Breast epithelium (tissue), 4 donors: ENCODE measurements at regions not wholly inside any gene's neighbourhood (a gene's known extent, or its start where the extent isn't known, plus 50 kb on each side); places are given as distances from the start of the nearest gene placed in this dataset.

ENCODE experiments used
- DNase-seq, 2 donors: peaks; one replicate each; pipeline ENCODE4 v3.0.0-alpha.2; 2019; ENCODE audit warnings: low spot score in 2 of 2
- H3K27ac ChIP-seq, 2 donors: fragments of 200-600 bp; sonication (generic) in 1 of 2; one replicate each; pipeline ENCODE4 v1.5.1; 2016 to 2019; ENCODE audit warnings: mild to moderate bottlenecking in 1 of 2
- H3K27me3 ChIP-seq, 2 donors: fragments of 200-600 bp; sonication (generic) in 1 of 2; one replicate each; pipeline versions ENCODE4 v1.5.1 to v1.6.0; 2017 to 2019; ENCODE audit warnings: control low read depth in 1 of 2, mild to moderate bottlenecking in 1 of 2
- H3K36me3 ChIP-seq: fragments of 200-600 bp; one replicate; pipeline ENCODE4 v1.5.1; 2019
- H3K4me1 ChIP-seq, 2 donors: fragments of 200-600 bp; sonication (generic); one replicate each; pipeline ENCODE4 v1.5.1; 2016 to 2019; ENCODE audit warnings: control low read depth in 1 of 2
- H3K4me3 ChIP-seq, 3 donors: fragments of 200-600 bp; sonication (generic); 1 replicate in 2 of 3; 2 replicates in 1 of 3; pipeline ENCODE4 v1.5.1; 2016 to 2019; ENCODE audit warnings: mild to moderate bottlenecking in 3 of 3, moderate library complexity in 2 of 3
- H3K9me3 ChIP-seq, 2 donors: fragments of 200-600 bp; sonication (generic) in 1 of 2; one replicate each; pipeline ENCODE4 v1.5.1; 2016 to 2019; ENCODE audit warnings: control low read depth in 1 of 2
- CTCF ChIP-seq, 3 donors: fragments of 450-650 bp; IDR thresholded peaks; one replicate each; pipeline ENCODE4 v1.5.1; 2016 to 2017; ENCODE audit warnings: antibody characterized with exemption in 3 of 3, mild to moderate bottlenecking in 3 of 3, moderate library complexity in 3 of 3
- POLR2A ChIP-seq: fragments of 450-650 bp; IDR thresholded peaks from one replicate; pipeline ENCODE4 v1.6.1; 2016; ENCODE audit warnings: antibody characterized with exemption, mild to moderate bottlenecking, moderate library complexity
- POLR2AphosphoS5 ChIP-seq, 3 donors: sonication (generic); formaldehyde crosslinking; IDR thresholded peaks; one replicate each; pipeline ENCODE4 v1.6.1; 2017; ENCODE audit warnings: antibody characterized with exemption in 3 of 3
- intact Hi-C: fragments of 100-400 bp; cut with DNase I; formaldehyde crosslinking; loops from one replicate; pipeline ENCODE4 v1.15.1; 2023; ENCODE audit warnings: low total_unique reads

- DNase-seq = no peak
These were observed 252.7 kb upstream of the MBL2 start for GRCh38 chr10:53025172-53025711.

GRCh38 chr10:53023411-53023810, 250.8 kb upstream of the MBL2 start:
- H3K27me3 ChIP-seq = no peaks in the 10 kb centered on the region
- H3K4me3 ChIP-seq = no peak overlapping the region
- no peak overlapping the region for H3K27ac ChIP-seq
- H3K4me1 ChIP-seq = no peaks in the 10 kb centered on the region
- TF ChIP-seq POLR2AphosphoS5 (IDR thresholded peaks at IDR 0.05) (no peak), CTCF (IDR thresholded peaks at IDR 0.05) (no peak), POLR2A (no peak)
- DNase-seq = no peak
- intact Hi-C loops = no loop called here
- no peaks in the 10 kb centered on the region for H3K36me3 ChIP-seq
- no peaks in the 10 kb centered on the region for H3K9me3 ChIP-seq

More at GRCh38 chr10:53025172-53025711, 252.7 kb upstream of the MBL2 start:
- intact Hi-C loops = loop anchor here (5.0 kb wide), 1 partner anchor 362 kb away; no protein-coding TSS in a partner anchor
- Histone ChIP-seq H3K4me1 (no peaks in the 10 kb centered on the region), H3K27me3 (no peaks in the 10 kb centered on the region), H3K9me3 (no peaks in the 10 kb centered on the region), H3K36me3 (no peaks in the 10 kb centered on the region), H3K4me3 (peak overlapping the region; percentile 17 to 39 (median 33)), H3K27ac (no peak overlapping the region)
- TF ChIP-seq POLR2A (no peak), CTCF (IDR thresholded peaks at IDR 0.05) (no peak), POLR2AphosphoS5 (IDR thresholded peaks at IDR 0.05) (no peak)

- H3K27me3 ChIP-seq = no peaks in the 10 kb centered on the region
- no peaks in the 10 kb centered on the region for H3K36me3 ChIP-seq
- no peak for DNase-seq
- H3K4me1 ChIP-seq = no peaks in the 10 kb centered on the region
- H3K9me3 ChIP-seq = no peaks in the 10 kb centered on the region
- intact Hi-C loops = no loop called here
- TF ChIP-seq CTCF (IDR thresholded peaks at IDR 0.05) (no peak), POLR2AphosphoS5 (IDR thresholded peaks at IDR 0.05) (no peak), POLR2A (no peak)
- no peak overlapping the region for H3K27ac ChIP-seq
- no peak overlapping the region for H3K4me3 ChIP-seq
These were observed 250.1 kb upstream of the MBL2 start for GRCh38 chr10:53022611-53023088.

- Histone ChIP-seq H3K36me3 (no peaks in the 10 kb centered on the region), H3K27me3 (no peaks in the 10 kb centered on the region), H3K4me1 (no peaks in the 10 kb centered on the region), H3K27ac (no peak overlapping the region), H3K9me3 (no peaks in the 10 kb centered on the region), H3K4me3 (no peak overlapping the region)
- TF ChIP-seq POLR2A (no peak), POLR2AphosphoS5 (IDR thresholded peaks at IDR 0.05) (no peak), CTCF (IDR thresholded peaks at IDR 0.05) (no peak)
- DNase-seq = no peak
- intact Hi-C loops = no loop called here
These were observed 240.7 kb upstream of the MBL2 start for GRCh38 chr10:53013201-53013810.
